ENCODE measurements at regions not wholly inside any gene's neighbourhood (a gene's known extent, or its start where the extent isn't known, plus 50 kb on each side); places are given as distances from the start of the nearest gene placed in this dataset.

- TF ChIP-seq CTCF (optimal IDR thresholded peaks at IDR 0.05 in 1 of 3, IDR thresholded peaks at IDR 0.05 in 1 of 3, conservative IDR thresholded peaks at IDR 0.05 in 1 of 3; ENCODE audit: extremely low read depth in 1 of 3, insufficient read depth in 2 of 3, low read length in 3 of 3) (no peak), EZH2 (IDR thresholded peaks at IDR 0.05; ENCODE audit: low read length) (no peak)
Measured at GRCh38 chr15:62578546-62578945, 413.5 kb upstream of the C2CD4B start.

Data from keratinocyte (primary cell).